ENCODE measurements at regions not wholly inside any gene's neighbourhood (a gene's known extent, or its start where the extent isn't known, plus 50 kb on each side); places are given as distances from the start of the nearest gene placed in this dataset.
A peak's percentile ranks its signal among the peaks of the same experiment; 100 is the strongest.

- Histone ChIP-seq H3K9ac (ENCODE audit: extremely low read depth, low read length, poor library complexity, severe bottlenecking) (no peak overlapping the region), H3K27ac (ENCODE audit: low read depth, low read length) (no peak overlapping the region), H3K36me3 (ENCODE audit: control insufficient read depth, insufficient read depth, low read length) (no peaks in the 10 kb centered on the region), H3K9me3 (ENCODE audit: control insufficient read depth, low read length) (peaks cover 22% of the 10 kb centered on the region), H3K4me3 (ENCODE audit: low read length) (no peak overlapping the region), H3K27me3 (ENCODE audit: control insufficient read depth, insufficient read depth, low read length, poor library complexity, severe bottlenecking) (no peaks in the 10 kb centered on the region), H3K4me1 (ENCODE audit: control insufficient read depth, insufficient read depth, low read length) (no peaks in the 10 kb centered on the region)
- no peaks in the 10 kb centered on the region for H3K4me1 Mint-ChIP-seq
- no peak overlapping the region for H3K4me3 Mint-ChIP-seq
- no peak for TF ChIP-seq CTCF (conservative IDR thresholded peaks at IDR 0.05)
- peaks cover 4% of the 10 kb centered on the region for H3K36me3 Mint-ChIP-seq (ENCODE audit: low read depth)
- DNase-seq = no peak
- H3K27ac Mint-ChIP-seq = no peak overlapping the region
- no peaks in the 10 kb centered on the region for H3K27me3 Mint-ChIP-seq (ENCODE audit: insufficient read depth)
- H3K9me3 Mint-ChIP-seq = peaks cover 23% of the 10 kb centered on the region
Measured at GRCh38 chr20:7159903-7160302, 392.4 kb downstream of the BMP2 start.

GRCh38 chr20:7161690-7162089, 394.2 kb downstream of the BMP2 start:
- H3K9ac ChIP-seq (ENCODE audit: extremely low read depth, low read length, poor library complexity, severe bottlenecking) = no peak overlapping the region
- H3K27me3 ChIP-seq (ENCODE audit: control insufficient read depth, insufficient read depth, low read length, poor library complexity, severe bottlenecking) = no peaks in the 10 kb centered on the region
- Mint-ChIP-seq H3K4me3 (no peak overlapping the region), H3K4me1 (no peaks in the 10 kb centered on the region), H3K27ac (no peak overlapping the region), H3K27me3 (ENCODE audit: insufficient read depth) (no peaks in the 10 kb centered on the region), H3K9me3 (peaks cover 30% of the 10 kb centered on the region), H3K36me3 (ENCODE audit: low read depth) (peaks cover 4% of the 10 kb centered on the region)
- no peaks in the 10 kb centered on the region for H3K36me3 ChIP-seq (ENCODE audit: control insufficient read depth, insufficient read depth, low read length)
- TF ChIP-seq CTCF (conservative IDR thresholded peaks at IDR 0.05) = peak; percentile 86
- DNase-seq = peak; percentile 57
- peaks cover 29% of the 10 kb centered on the region for H3K9me3 ChIP-seq (ENCODE audit: control insufficient read depth, low read length)
- no peaks in the 10 kb centered on the region for H3K4me1 ChIP-seq (ENCODE audit: control insufficient read depth, insufficient read depth, low read length)
- H3K27ac ChIP-seq (ENCODE audit: low read depth, low read length) = no peak overlapping the region
- H3K4me3 ChIP-seq (ENCODE audit: low read length) = no peak overlapping the region

- Mint-ChIP-seq H3K27ac (peak overlapping the region; percentile 2), H3K4me3 (no peak overlapping the region), H3K36me3 (ENCODE audit: low read depth) (peaks cover under 1% of the 10 kb centered on the region), H3K4me1 (peaks cover 14% of the 10 kb centered on the region), H3K9me3 (peaks cover 11% of the 10 kb centered on the region), H3K27me3 (ENCODE audit: insufficient read depth) (no peaks in the 10 kb centered on the region)
- H3K36me3 ChIP-seq (ENCODE audit: control insufficient read depth, insufficient read depth, low read length) = no peaks in the 10 kb centered on the region
- H3K9me3 ChIP-seq (ENCODE audit: control insufficient read depth, low read length) = peaks cover 6% of the 10 kb centered on the region
- 86% methylated on average over 1 of the region's 1 CpG; no CpG with 5 or more reads in 1 of the 2 experiments for WGBS, 2 experiments (ENCODE audit: insufficient coverage in 1 of 2, insufficient read length in 1 of 2)
- peaks cover 2% of the 10 kb centered on the region for H3K4me1 ChIP-seq (ENCODE audit: control insufficient read depth, insufficient read depth, low read length)
- no peaks in the 10 kb centered on the region for H3K27me3 ChIP-seq (ENCODE audit: control insufficient read depth, insufficient read depth, low read length, poor library complexity, severe bottlenecking)
- no peak overlapping the region for H3K27ac ChIP-seq (ENCODE audit: low read depth, low read length)
- H3K4me3 ChIP-seq (ENCODE audit: low read length) = no peak overlapping the region
- H3K9ac ChIP-seq (ENCODE audit: extremely low read depth, low read length, poor library complexity, severe bottlenecking) = no peak overlapping the region
- peak; percentile 35 for TF ChIP-seq CTCF (conservative IDR thresholded peaks at IDR 0.05)
- no peak for DNase-seq
Measured at GRCh38 chr20:7171911-7172310, 404.4 kb downstream of the BMP2 start.

All from endodermal cell (in vitro differentiated cells).